GM12875 (cell line): ENCODE measurements at regions not wholly inside any gene's neighbourhood (a gene's known extent, or its start where the extent isn't known, plus 50 kb on each side); places are given as distances from the start of the nearest gene placed in this dataset.

Source experiments
- H3K4me3 ChIP-seq: one replicate; pipeline ENCODE4 v1.5.1; 2011; ENCODE audit warnings: low read depth, low read length, control low read depth
- TF ChIP-seq, protein P1 (sequence below): IDR thresholded peaks from 2 replicates; pipeline ENCODE4 v1.5.1; 2011; ENCODE audit warnings: low read depth, mild to moderate bottlenecking, control low read depth, inconsistent platforms, low read length, moderate library complexity, borderline replicate concordance; ENCODE audit not compliant: insufficient read depth

- TF ChIP-seq, protein P1, sequence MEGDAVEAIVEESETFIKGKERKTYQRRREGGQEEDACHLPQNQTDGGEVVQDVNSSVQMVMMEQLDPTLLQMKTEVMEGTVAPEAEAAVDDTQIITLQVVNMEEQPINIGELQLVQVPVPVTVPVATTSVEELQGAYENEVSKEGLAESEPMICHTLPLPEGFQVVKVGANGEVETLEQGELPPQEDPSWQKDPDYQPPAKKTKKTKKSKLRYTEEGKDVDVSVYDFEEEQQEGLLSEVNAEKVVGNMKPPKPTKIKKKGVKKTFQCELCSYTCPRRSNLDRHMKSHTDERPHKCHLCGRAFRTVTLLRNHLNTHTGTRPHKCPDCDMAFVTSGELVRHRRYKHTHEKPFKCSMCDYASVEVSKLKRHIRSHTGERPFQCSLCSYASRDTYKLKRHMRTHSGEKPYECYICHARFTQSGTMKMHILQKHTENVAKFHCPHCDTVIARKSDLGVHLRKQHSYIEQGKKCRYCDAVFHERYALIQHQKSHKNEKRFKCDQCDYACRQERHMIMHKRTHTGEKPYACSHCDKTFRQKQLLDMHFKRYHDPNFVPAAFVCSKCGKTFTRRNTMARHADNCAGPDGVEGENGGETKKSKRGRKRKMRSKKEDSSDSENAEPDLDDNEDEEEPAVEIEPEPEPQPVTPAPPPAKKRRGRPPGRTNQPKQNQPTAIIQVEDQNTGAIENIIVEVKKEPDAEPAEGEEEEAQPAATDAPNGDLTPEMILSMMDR = no peak
- H3K4me3 ChIP-seq = no peak overlapping the region
Measured at GRCh38 chr16:35173295-35173694, 1713.9 kb downstream of the TP53TG3F start.

DNA sequence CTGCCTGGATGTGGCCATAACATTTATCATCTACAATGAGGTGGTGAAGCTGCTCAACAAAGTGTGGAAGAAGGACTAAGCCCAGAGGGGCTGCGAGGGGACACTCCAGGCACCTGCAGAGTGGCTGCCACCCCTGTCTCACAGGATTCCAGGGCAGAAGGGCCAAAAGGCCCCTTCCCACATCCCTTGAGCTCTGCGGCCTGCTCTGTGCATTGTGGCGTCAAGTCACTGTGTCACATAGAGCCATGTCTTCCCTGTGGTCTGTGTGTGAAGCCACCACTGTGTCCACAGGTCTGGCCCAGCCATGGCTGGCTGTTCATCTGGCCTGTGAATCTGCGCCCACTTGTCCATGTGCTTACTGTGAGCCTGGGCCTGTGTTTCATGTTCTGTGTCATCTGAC lies 1714.6 kb downstream of the TP53TG3F start:
- no peak overlapping the region for H3K4me3 ChIP-seq
- TF ChIP-seq, protein P1 = no peak

DNA sequence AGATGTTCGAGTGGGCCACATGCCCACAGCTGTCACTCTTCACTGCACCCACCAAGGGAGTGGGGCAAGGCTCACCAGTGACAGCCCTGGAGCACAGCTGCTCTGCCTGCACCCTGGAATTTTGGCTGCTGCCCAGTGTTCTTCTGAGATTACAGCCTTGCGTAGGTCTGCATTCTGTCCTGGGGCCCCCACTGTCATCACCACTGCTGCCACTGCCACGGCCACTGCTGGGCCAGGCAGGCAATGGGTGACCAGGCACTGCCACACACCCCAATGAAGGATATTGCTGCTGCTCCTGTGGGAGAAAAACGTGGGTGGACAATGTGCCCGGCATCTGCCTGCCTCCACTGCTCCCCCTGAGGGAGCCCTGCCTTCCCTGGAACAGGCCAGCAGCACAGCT lies 1717.0 kb downstream of the TP53TG3F start:
- TF ChIP-seq, protein P1 = no peak
- no peak overlapping the region for H3K4me3 ChIP-seq

DNA sequence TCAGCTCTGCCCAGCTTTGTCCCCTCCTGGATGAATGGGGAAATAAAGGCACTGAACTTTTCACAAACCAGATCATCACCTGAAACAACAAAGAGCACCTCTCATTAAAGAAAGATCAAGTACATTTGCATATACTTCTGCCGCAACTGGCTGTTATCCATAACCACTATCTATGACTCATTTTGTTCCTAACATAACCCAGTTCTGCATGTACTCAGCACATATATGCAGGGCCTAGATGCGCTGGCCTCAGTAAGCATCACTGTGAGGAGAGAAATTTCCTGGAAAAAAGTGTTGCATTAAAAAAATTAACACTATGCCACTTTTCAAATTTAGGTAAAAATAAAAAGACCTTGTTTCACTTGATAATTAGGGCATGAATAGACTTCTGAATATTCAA lies 1718.4 kb downstream of the TP53TG3F start:
- TF ChIP-seq, protein P1 = no peak
- H3K4me3 ChIP-seq = no peak overlapping the region

DNA sequence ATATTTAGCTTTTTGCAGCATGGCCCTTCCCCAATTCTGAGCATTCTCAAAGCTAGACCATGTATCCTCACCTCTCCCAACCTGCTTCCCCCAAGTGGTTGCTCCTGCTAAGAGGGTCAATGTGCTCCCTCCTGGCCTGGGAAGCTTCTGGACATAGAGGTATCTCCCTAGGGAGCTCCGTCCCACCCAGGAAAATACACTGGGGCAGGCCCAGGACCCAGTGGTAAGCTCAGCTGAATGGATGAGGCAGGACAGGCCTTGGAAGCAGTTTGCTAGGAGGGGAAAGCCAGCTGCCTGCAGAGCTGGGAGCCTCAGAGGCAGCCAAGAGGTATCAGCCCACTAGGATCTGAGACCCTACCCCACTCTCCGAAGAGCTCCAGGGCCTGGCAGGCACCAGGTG lies 1721.6 kb downstream of the TP53TG3F start:
- no peak overlapping the region for H3K4me3 ChIP-seq
- TF ChIP-seq, protein P1 = no peak

DNA sequence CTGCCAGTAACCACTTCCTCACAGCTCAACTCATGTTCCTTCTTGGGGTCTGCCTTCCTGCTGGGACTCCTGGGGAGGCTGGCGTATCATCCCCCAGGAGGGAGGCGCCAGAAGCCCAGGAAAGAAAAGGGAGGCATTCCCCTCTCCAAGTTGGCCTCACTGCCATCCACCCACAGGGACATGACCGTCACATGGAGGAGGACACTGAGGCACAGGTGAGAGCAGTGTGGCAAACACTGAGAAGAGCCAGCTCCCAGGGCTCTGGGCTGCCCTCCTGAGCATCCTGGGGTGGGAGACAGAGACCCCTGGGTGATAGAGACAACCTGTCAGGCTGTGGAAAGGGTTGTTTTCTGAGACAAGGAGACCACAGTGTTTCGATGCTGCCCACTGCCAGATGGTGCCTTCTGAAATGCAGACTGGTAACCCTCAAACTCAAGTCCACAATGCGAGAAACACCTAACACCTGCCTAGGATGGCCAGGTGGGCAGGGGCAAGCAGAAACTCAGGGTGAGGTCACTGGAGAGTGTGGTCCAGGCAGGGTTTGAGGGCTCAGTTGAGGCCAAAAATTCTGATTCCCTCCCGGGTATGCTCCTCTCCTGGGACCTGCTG lies 1722.1 kb downstream of the TP53TG3F start:
- no peak overlapping the region for H3K4me3 ChIP-seq
- TF ChIP-seq, protein P1 = no peak

- H3K4me3 ChIP-seq = no peak overlapping the region
- TF ChIP-seq, protein P1 = no peak
Measured at GRCh38 chr16:35182043-35182677, 1722.7 kb downstream of the TP53TG3F start.
